Adipocyte (in vitro differentiated cells): ENCODE measurements at regions not wholly inside any gene's neighbourhood (a gene's known extent, or its start where the extent isn't known, plus 50 kb on each side); places are given as distances from the start of the nearest gene placed in this dataset.

ENCODE experiments used
- DNase-seq: peaks from one replicate; pipeline ENCODE4 v3.0.0-alpha.2; 2015; ENCODE audit warnings: low read depth
- H3K27me3 ChIP-seq: replicated peaks from 2 replicates; pipeline ENCODE4 v1.7.0; 2013; ENCODE audit warnings: mild to moderate bottlenecking, low read length, moderate library complexity; ENCODE audit not compliant: control insufficient read depth, insufficient read depth
- H3K36me3 ChIP-seq: 2 replicates; pipeline ENCODE4 v1.7.0; 2013; ENCODE audit warnings: low read length, mild to moderate bottlenecking, moderate library complexity; ENCODE audit not compliant: control insufficient read depth, insufficient read depth, severe bottlenecking
- H3K4me1 ChIP-seq: 2 replicates; pipeline ENCODE4 v1.7.0; 2013; ENCODE audit warnings: mild to moderate bottlenecking, low read length, moderate library complexity; ENCODE audit not compliant: control insufficient read depth, insufficient read depth
- H3K4me3 ChIP-seq: 2 replicates; pipeline ENCODE4 v1.7.0; 2013; ENCODE audit warnings: mild to moderate bottlenecking, low read length, moderate library complexity
- H3K9ac ChIP-seq: 2 replicates; pipeline ENCODE4 v1.7.0; 2013; ENCODE audit warnings: mild to moderate bottlenecking, low read length, moderate library complexity
- H3K9me3 ChIP-seq: 2 replicates; pipeline ENCODE4 v1.7.0; 2013; ENCODE audit warnings: mild to moderate bottlenecking, low read length, moderate library complexity; ENCODE audit not compliant: control insufficient read depth

- Histone ChIP-seq H3K27me3 (no peaks in the 10 kb centered on the region), H3K4me3 (no peak overlapping the region), H3K4me1 (peaks cover 3% of the 10 kb centered on the region), H3K36me3 (no peaks in the 10 kb centered on the region), H3K9ac (no peak overlapping the region), H3K9me3 (no peaks in the 10 kb centered on the region)
- DNase-seq, result no peak
Measured at GRCh38 chr6:115721564-115721963, 339.1 kb downstream of the FRK start.

- H3K4me3 ChIP-seq, result no peak overlapping the region
- H3K9me3 ChIP-seq, result no peaks in the 10 kb centered on the region
- no peak for DNase-seq
- peaks cover 3% of the 10 kb centered on the region for H3K4me1 ChIP-seq
- H3K36me3 ChIP-seq, result no peaks in the 10 kb centered on the region
- no peaks in the 10 kb centered on the region for H3K27me3 ChIP-seq
- H3K9ac ChIP-seq, result no peak overlapping the region
Measured at GRCh38 chr6:115720900-115721299, 339.8 kb downstream of the FRK start.

GRCh38 chr6:115717472-115717871 lies 343.2 kb downstream of the FRK start:
- Histone ChIP-seq H3K9me3 (no peaks in the 10 kb centered on the region), H3K27me3 (no peaks in the 10 kb centered on the region), H3K4me3 (no peak overlapping the region), H3K36me3 (no peaks in the 10 kb centered on the region), H3K9ac (no peak overlapping the region), H3K4me1 (peaks cover 3% of the 10 kb centered on the region)
- DNase-seq, result no peak

- Histone ChIP-seq H3K9me3 (no peaks in the 10 kb centered on the region), H3K4me3 (no peak overlapping the region), H3K27me3 (no peaks in the 10 kb centered on the region), H3K36me3 (no peaks in the 10 kb centered on the region), H3K9ac (no peak overlapping the region), H3K4me1 (peaks cover 3% of the 10 kb centered on the region)
- DNase-seq, result no peak
Measured at GRCh38 chr6:115717062-115717461, 343.6 kb downstream of the FRK start.

GRCh38 chr6:115712291-115712961 lies 348.3 kb downstream of the FRK start:
- no peaks in the 10 kb centered on the region for H3K36me3 ChIP-seq
- peaks cover 3% of the 10 kb centered on the region for H3K4me1 ChIP-seq
- DNase-seq, result no peak
- H3K9ac ChIP-seq, result no peak overlapping the region
- H3K4me3 ChIP-seq, result no peak overlapping the region
- no peaks in the 10 kb centered on the region for H3K9me3 ChIP-seq
- H3K27me3 ChIP-seq, result no peaks in the 10 kb centered on the region

- H3K4me1 ChIP-seq, result no peaks in the 10 kb centered on the region
- H3K36me3 ChIP-seq, result no peaks in the 10 kb centered on the region
- no peaks in the 10 kb centered on the region for H3K9me3 ChIP-seq
- H3K27me3 ChIP-seq, result no peaks in the 10 kb centered on the region
- no peak overlapping the region for H3K9ac ChIP-seq
- DNase-seq, result no peak
- no peak overlapping the region for H3K4me3 ChIP-seq
Measured at GRCh38 chr6:115708850-115709249, 351.8 kb downstream of the FRK start.

- no peaks in the 10 kb centered on the region for H3K27me3 ChIP-seq
- H3K4me3 ChIP-seq, result no peak overlapping the region
- H3K9me3 ChIP-seq, result peaks cover 3% of the 10 kb centered on the region
- no peaks in the 10 kb centered on the region for H3K36me3 ChIP-seq
- no peak for DNase-seq
- H3K4me1 ChIP-seq, result no peaks in the 10 kb centered on the region
- H3K9ac ChIP-seq, result no peak overlapping the region
Measured at GRCh38 chr6:115706981-115707380, 353.7 kb downstream of the FRK start.

GRCh38 chr6:115706324-115706723 lies 354.4 kb downstream of the FRK start:
- no peaks in the 10 kb centered on the region for H3K27me3 ChIP-seq
- H3K36me3 ChIP-seq, result no peaks in the 10 kb centered on the region
- H3K4me3 ChIP-seq, result no peak overlapping the region
- DNase-seq, result no peak
- H3K9me3 ChIP-seq, result peaks cover 5% of the 10 kb centered on the region
- no peak overlapping the region for H3K9ac ChIP-seq
- no peaks in the 10 kb centered on the region for H3K4me1 ChIP-seq

GRCh38 chr6:115704028-115704427 lies 356.7 kb downstream of the FRK start:
- DNase-seq, result no peak
- Histone ChIP-seq H3K9me3 (peaks cover 5% of the 10 kb centered on the region), H3K4me1 (no peaks in the 10 kb centered on the region), H3K9ac (no peak overlapping the region), H3K36me3 (no peaks in the 10 kb centered on the region), H3K4me3 (no peak overlapping the region), H3K27me3 (no peaks in the 10 kb centered on the region)

GRCh38 chr6:115691433-115691832 lies 369.3 kb downstream of the FRK start:
- H3K36me3 ChIP-seq, result no peaks in the 10 kb centered on the region
- no peak for DNase-seq
- H3K9me3 ChIP-seq, result no peaks in the 10 kb centered on the region
- H3K4me3 ChIP-seq, result no peak overlapping the region
- no peaks in the 10 kb centered on the region for H3K4me1 ChIP-seq
- no peak overlapping the region for H3K9ac ChIP-seq
- H3K27me3 ChIP-seq, result no peaks in the 10 kb centered on the region

GRCh38 chr6:115690854-115691253 lies 369.8 kb downstream of the FRK start:
- Histone ChIP-seq H3K4me3 (no peak overlapping the region), H3K27me3 (no peaks in the 10 kb centered on the region), H3K9ac (no peak overlapping the region), H3K36me3 (no peaks in the 10 kb centered on the region), H3K4me1 (no peaks in the 10 kb centered on the region), H3K9me3 (no peaks in the 10 kb centered on the region)
- DNase-seq, result no peak
